ENCODE measurements at regions not wholly inside any gene's neighbourhood (a gene's known extent, or its start where the extent isn't known, plus 50 kb on each side); places are given as distances from the start of the nearest gene placed in this dataset.

- TF ChIP-seq RAD21 (IDR thresholded peaks at IDR 0.05) = no peak
- no peak for TF ChIP-seq FOXA2 (IDR thresholded peaks at IDR 0.05)
- no peak for TF ChIP-seq EGR1 (IDR thresholded peaks at IDR 0.05; ENCODE audit: low read depth in 2 of 2)
- no peak for TF ChIP-seq RXRA (IDR thresholded peaks at IDR 0.05)
Measured at GRCh38 chr6:56794421-56794820, 151.7 kb upstream of the DST start (continued).

- Histone ChIP-seq H3K9me3 (ENCODE audit: control insufficient read depth in 4 of 4, low read length in 3 of 4) (no peaks in the 10 kb centered on the region), H3K4me3 (ENCODE audit: low read depth in 1 of 3, low read length in 3 of 3) (no peak overlapping the region), H3K27ac (ENCODE audit: low read depth in 1 of 2, low read length in 2 of 2) (no peak overlapping the region), H3K9ac (ENCODE audit: low read depth in 1 of 2, low read length in 2 of 2) (no peak overlapping the region), H3K36me3 (ENCODE audit: control insufficient read depth in 4 of 4, insufficient read depth in 3 of 4, low read depth in 1 of 4, low read length in 3 of 4) (no peaks in the 10 kb centered on the region), H3K4me1 (ENCODE audit: control insufficient read depth in 4 of 4, insufficient read depth in 4 of 4, low read length in 3 of 4) (no peaks in the 10 kb centered on the region), H3K27me3 (ENCODE audit: control insufficient read depth in 4 of 4, insufficient read depth in 4 of 4, low read length in 3 of 4) (peaks cover 0 to 3% (median 0%) of the 10 kb centered on the region in 4 donors)
- no peak for DNase-seq (ENCODE audit: low spot score)
- TF ChIP-seq SP1 (IDR thresholded peaks at IDR 0.05) (no peak), GABPA (IDR thresholded peaks at IDR 0.05 in 1 of 2, conservative IDR thresholded peaks at IDR 0.05 in 1 of 2) (no peak)
- WGBS = 91% methylated on average over 2 of the region's 2 CpGs
Measured at GRCh38 chr6:56793938-56794337, 151.2 kb upstream of the DST start.

- no peak for TF ChIP-seq ZBTB33 (IDR thresholded peaks at IDR 0.05)
- no peak for TF ChIP-seq ATF3 (IDR thresholded peaks at IDR 0.05)
- no peak for TF ChIP-seq RXRA (IDR thresholded peaks at IDR 0.05)
- TF ChIP-seq EGR1 (IDR thresholded peaks at IDR 0.05; ENCODE audit: low read depth in 2 of 2) = no peak
- TF ChIP-seq FOXA2 (IDR thresholded peaks at IDR 0.05) = no peak
- Histone ChIP-seq H3K4me1 (ENCODE audit: control insufficient read depth in 4 of 4, insufficient read depth in 4 of 4, low read length in 3 of 4) (no peaks in the 10 kb centered on the region), H3K9me3 (ENCODE audit: control insufficient read depth in 4 of 4, low read length in 3 of 4) (no peaks in the 10 kb centered on the region), H3K36me3 (ENCODE audit: control insufficient read depth in 4 of 4, insufficient read depth in 3 of 4, low read depth in 1 of 4, low read length in 3 of 4) (no peaks in the 10 kb centered on the region), H3K27me3 (ENCODE audit: control insufficient read depth in 4 of 4, insufficient read depth in 4 of 4, low read length in 3 of 4) (peaks cover 0 to 3% (median 0%) of the 10 kb centered on the region in 4 donors), H3K27ac (ENCODE audit: low read depth in 1 of 2, low read length in 2 of 2) (no peak overlapping the region), H3K9ac (ENCODE audit: low read depth in 1 of 2, low read length in 2 of 2) (no peak overlapping the region), H3K4me3 (ENCODE audit: low read depth in 1 of 3, low read length in 3 of 3) (no peak overlapping the region)
- DNase-seq (ENCODE audit: low spot score) = no peak
Measured at GRCh38 chr6:56790414-56790813, 147.7 kb upstream of the DST start.

- no peak overlapping the region for H3K9ac ChIP-seq (ENCODE audit: low read depth in 1 of 2, low read length in 2 of 2)
- H3K4me1 ChIP-seq (ENCODE audit: control insufficient read depth in 4 of 4, insufficient read depth in 4 of 4, low read length in 3 of 4) = no peaks in the 10 kb centered on the region
- no peak overlapping the region for H3K4me3 ChIP-seq (ENCODE audit: low read depth in 1 of 3, low read length in 3 of 3)
- H3K27ac ChIP-seq (ENCODE audit: low read depth in 1 of 2, low read length in 2 of 2) = no peak overlapping the region
- WGBS = 67% methylated on average over 2 of the region's 2 CpGs
- H3K27me3 ChIP-seq (ENCODE audit: control insufficient read depth in 4 of 4, insufficient read depth in 4 of 4, low read length in 3 of 4) = peaks cover 0 to 3% (median 0%) of the 10 kb centered on the region in 4 donors
- no peaks in the 10 kb centered on the region for H3K36me3 ChIP-seq (ENCODE audit: control insufficient read depth in 4 of 4, insufficient read depth in 3 of 4, low read depth in 1 of 4, low read length in 3 of 4)
- no peaks in the 10 kb centered on the region for H3K9me3 ChIP-seq (ENCODE audit: control insufficient read depth in 4 of 4, low read length in 3 of 4)
- no peak for DNase-seq (ENCODE audit: low spot score)
- TF ChIP-seq REST (IDR thresholded peaks at IDR 0.05) (no peak), TAF1 (conservative IDR thresholded peaks at IDR 0.05) (no peak), FOXA2 (IDR thresholded peaks at IDR 0.05) (no peak), CTCF (IDR thresholded peaks at IDR 0.05; ENCODE audit: low read depth, low read length, missing input control) (no peak), RXRA (IDR thresholded peaks at IDR 0.05) (no peak), NR2F2 (IDR thresholded peaks at IDR 0.05) (no peak), ZBTB33 (IDR thresholded peaks at IDR 0.05) (no peak), RAD21 (IDR thresholded peaks at IDR 0.05) (no peak), EGR1 (IDR thresholded peaks at IDR 0.05; ENCODE audit: low read depth in 2 of 2) (no peak), HNF4A (conservative IDR thresholded peaks at IDR 0.05) (no peak), MAX (IDR thresholded peaks at IDR 0.05) (no peak), FOXA1 (IDR thresholded peaks at IDR 0.05) (no peak), SP1 (IDR thresholded peaks at IDR 0.05) (no peak), YY1 (IDR thresholded peaks at IDR 0.05) (no peak)
Measured at GRCh38 chr6:56789879-56790278, 147.2 kb upstream of the DST start.
